ENCODE measurements at regions not wholly inside any gene's neighbourhood (a gene's known extent, or its start where the extent isn't known, plus 50 kb on each side); places are given as distances from the start of the nearest gene placed in this dataset.

- TF ChIP-seq CTCF (conservative IDR thresholded peaks at IDR 0.05) (no peak), EZH2 (IDR thresholded peaks at IDR 0.05; ENCODE audit: low read depth) (no peak)
These were observed 863.2 kb upstream of the CHAC2 start for GRCh38 chr2:52904355-52904891.

All from PC-9 (cell line).